Ovary (tissue), 7 donors: ENCODE measurements at regions not wholly inside any gene's neighbourhood (a gene's known extent, or its start where the extent isn't known, plus 50 kb on each side); places are given as distances from the start of the nearest gene placed in this dataset.
A peak's percentile ranks its signal among the peaks of the same experiment; 100 is the strongest.

Experiments
- DNase-seq, 5 donors: peaks; one replicate each; pipeline ENCODE4 v3.0.0-alpha.2; 2019 to 2020
- H3K27ac ChIP-seq, 2 donors: fragments of 200-600 bp; one replicate each; pipeline versions ENCODE4 v1.5.1 to v1.8.0; 2019 to 2022
- H3K27me3 ChIP-seq: fragments of 200-600 bp; one replicate; pipeline ENCODE4 v1.8.0; 2022
- H3K36me3 ChIP-seq: fragments of 200-600 bp; sonication (generic); one replicate; pipeline ENCODE4 v1.5.1; 2019
- H3K4me1 ChIP-seq: one replicate; pipeline ENCODE4 v1.8.1; 2013; ENCODE audit warnings: mild to moderate bottlenecking, moderate library complexity; ENCODE audit not compliant: insufficient read depth
- H3K4me3 ChIP-seq: fragments of 200-600 bp; sonication (generic); one replicate; pipeline ENCODE4 v1.5.1; 2017
- H3K9me3 ChIP-seq, 2 donors: fragments of 200-600 bp in 1 of 2; sonication (generic) in 1 of 2; one replicate each; pipeline versions ENCODE4 v1.5.1 to v1.8.1; 2013 to 2019; ENCODE audit warnings: mild to moderate bottlenecking in 1 of 2, moderate library complexity in 1 of 2
- EP300 ChIP-seq: sonication (generic); formaldehyde crosslinking; IDR thresholded peaks from one replicate; pipeline ENCODE4 v1.6.1; 2017; ENCODE audit warnings: antibody characterized with exemption
- POLR2A ChIP-seq: fragments of 450-650 bp; IDR thresholded peaks from one replicate; pipeline ENCODE4 v1.6.1; 2017; ENCODE audit warnings: antibody characterized with exemption, mild to moderate bottlenecking, moderate library complexity
- WGBS, 3 donors: extraction: QIAGEN DNeasy Blood & Tissue Kit in 1 of 3; methylation state at CpG; one replicate each; pipeline versions ENCODE4 v1.1.5 to v1.1.7; 2013 to 2017; 5-methylcytosine and 5-hydroxymethylcytosine counted together
- intact Hi-C, 4 donors: fragments of 100-400 bp; cut with DNase I; formaldehyde crosslinking; loops; one replicate each; pipeline versions ENCODE4 v1.11.0 to v1.15.1; 2022 to 2023
- TF ChIP-seq, protein P1 (sequence below), 3 donors: fragments of 450-650 bp in 2 of 3; fragments of 200-600 bp in 1 of 3; IDR thresholded peaks; one replicate each; pipeline versions ENCODE4 v1.5.1 to v1.8.0; 2016 to 2022; ENCODE audit warnings: antibody characterized with exemption in 3 of 3, mild to moderate bottlenecking in 1 of 3
- donor health status: DM: no; HTN: no; CAD: no; lungs with moderate emphysema.
- donor health status: DM: no; HTN: no; CAD: no.
- donor health status: Bipolar disorder and iron deficiency.
- donor health status: DM: no; HTN: no; CAD: no.
- donor health status: DM: yes; HTN: yes; CAD: no.

DNA sequence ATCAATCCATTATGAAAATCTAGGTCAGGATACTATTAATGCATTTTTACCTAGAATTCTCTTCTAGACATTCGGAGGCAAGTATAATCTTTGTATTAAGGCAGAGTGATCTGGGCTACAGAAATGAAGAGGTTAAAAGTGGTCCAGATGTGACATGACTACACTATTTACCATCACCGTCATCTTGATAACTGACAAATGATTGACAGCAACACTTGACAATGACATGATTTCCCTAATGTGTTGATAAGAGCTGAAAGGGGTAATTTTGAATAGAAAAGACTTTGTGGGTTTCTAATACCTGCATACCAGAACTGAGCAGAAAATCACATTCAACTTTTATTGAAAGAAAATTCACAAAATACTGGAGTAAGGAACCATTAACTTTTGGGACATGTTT is 718.9 kb upstream of the MAP3K7 start:
- 89 to 92% (median 91%) methylated on average over 2 of the region's 2 CpGs for WGBS, 3 donors
- DNase-seq = no peak
- Histone ChIP-seq H3K4me1 (no peaks in the 10 kb centered on the region), H3K4me3 (no peak overlapping the region), H3K36me3 (no peaks in the 10 kb centered on the region), H3K9me3 (no peaks in the 10 kb centered on the region), H3K27ac (no peak overlapping the region), H3K27me3 (no peaks in the 10 kb centered on the region)
- intact Hi-C loops = loop anchor here in 1 of 4 donors (2.0 kb wide), 1 partner anchor 37 kb away; no protein-coding TSS in a partner anchor
- TF ChIP-seq EP300 (no peak), POLR2A (no peak)
- TF ChIP-seq, protein P1, sequence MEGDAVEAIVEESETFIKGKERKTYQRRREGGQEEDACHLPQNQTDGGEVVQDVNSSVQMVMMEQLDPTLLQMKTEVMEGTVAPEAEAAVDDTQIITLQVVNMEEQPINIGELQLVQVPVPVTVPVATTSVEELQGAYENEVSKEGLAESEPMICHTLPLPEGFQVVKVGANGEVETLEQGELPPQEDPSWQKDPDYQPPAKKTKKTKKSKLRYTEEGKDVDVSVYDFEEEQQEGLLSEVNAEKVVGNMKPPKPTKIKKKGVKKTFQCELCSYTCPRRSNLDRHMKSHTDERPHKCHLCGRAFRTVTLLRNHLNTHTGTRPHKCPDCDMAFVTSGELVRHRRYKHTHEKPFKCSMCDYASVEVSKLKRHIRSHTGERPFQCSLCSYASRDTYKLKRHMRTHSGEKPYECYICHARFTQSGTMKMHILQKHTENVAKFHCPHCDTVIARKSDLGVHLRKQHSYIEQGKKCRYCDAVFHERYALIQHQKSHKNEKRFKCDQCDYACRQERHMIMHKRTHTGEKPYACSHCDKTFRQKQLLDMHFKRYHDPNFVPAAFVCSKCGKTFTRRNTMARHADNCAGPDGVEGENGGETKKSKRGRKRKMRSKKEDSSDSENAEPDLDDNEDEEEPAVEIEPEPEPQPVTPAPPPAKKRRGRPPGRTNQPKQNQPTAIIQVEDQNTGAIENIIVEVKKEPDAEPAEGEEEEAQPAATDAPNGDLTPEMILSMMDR (IDR thresholded peaks at IDR 0.05) = no peak

DNA sequence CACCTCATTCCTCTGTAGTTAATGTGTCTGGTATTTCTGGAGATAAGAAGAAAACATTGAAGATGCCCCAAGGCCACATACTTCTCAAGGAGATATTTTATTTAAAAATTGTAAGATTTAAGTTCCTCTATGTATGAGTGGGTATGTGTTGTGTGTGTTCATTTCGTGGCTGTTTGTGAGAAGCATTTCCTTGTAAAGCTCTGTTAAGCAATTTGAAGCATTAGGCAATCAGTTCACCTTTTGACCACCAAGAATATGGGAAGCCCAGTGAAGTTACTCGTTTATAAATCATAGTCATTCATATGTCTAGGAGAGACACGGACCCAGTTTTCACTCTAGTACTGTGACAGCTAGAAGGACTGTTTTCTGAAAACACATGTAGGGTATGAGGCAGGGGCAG is 717.6 kb upstream of the MAP3K7 start:
- 12 to 34% (median 13%) methylated on average over 3 of the region's 3 CpGs for WGBS, 3 donors
- Histone ChIP-seq H3K27me3 (no peaks in the 10 kb centered on the region), H3K9me3 (no peaks in the 10 kb centered on the region), H3K27ac (no peak overlapping the region), H3K4me1 (peaks cover 3% of the 10 kb centered on the region), H3K36me3 (no peaks in the 10 kb centered on the region), H3K4me3 (no peak overlapping the region)
- DNase-seq = no peak
- intact Hi-C loops = loop anchor here in 1 of 4 donors (2.0 kb wide), 1 partner anchor 36 kb away; no protein-coding TSS in a partner anchor
- TF ChIP-seq POLR2A = no peak
- TF ChIP-seq, protein P1 (IDR thresholded peaks at IDR 0.05) = no peak
- no peak for TF ChIP-seq EP300

DNA sequence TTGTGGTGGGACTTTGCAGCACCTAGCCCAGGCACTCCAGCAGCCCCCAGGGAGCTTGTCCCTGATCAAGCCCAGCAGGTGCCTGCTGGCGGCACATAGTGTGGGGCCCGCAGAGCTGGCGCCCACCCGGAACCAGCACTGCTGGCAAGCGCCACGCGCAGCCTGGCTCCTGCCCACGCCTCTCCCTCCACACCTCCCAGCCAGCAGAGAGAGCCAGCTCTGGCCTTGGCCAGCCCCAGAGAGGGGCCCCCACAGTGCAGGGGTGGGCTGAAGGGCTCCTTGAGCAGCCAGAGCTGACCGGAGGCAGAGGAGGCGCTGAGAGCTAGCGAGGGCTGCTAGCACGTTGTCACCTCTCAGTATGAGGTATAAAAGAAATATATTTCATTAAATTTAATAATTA is 716.5 kb upstream of the MAP3K7 start:
- 95 to 98% (median 96%) methylated on average over 12 of the region's 12 CpGs for WGBS, 3 donors
- intact Hi-C loops = no loop called here
- no peak for TF ChIP-seq EP300
- TF ChIP-seq POLR2A = no peak
- TF ChIP-seq, protein P1 (IDR thresholded peaks at IDR 0.05) = no peak
- Histone ChIP-seq H3K27ac (no peak overlapping the region), H3K4me3 (no peak overlapping the region), H3K36me3 (no peaks in the 10 kb centered on the region), H3K4me1 (peaks cover 5% of the 10 kb centered on the region), H3K27me3 (no peaks in the 10 kb centered on the region), H3K9me3 (no peaks in the 10 kb centered on the region)
- no peak for DNase-seq

DNA sequence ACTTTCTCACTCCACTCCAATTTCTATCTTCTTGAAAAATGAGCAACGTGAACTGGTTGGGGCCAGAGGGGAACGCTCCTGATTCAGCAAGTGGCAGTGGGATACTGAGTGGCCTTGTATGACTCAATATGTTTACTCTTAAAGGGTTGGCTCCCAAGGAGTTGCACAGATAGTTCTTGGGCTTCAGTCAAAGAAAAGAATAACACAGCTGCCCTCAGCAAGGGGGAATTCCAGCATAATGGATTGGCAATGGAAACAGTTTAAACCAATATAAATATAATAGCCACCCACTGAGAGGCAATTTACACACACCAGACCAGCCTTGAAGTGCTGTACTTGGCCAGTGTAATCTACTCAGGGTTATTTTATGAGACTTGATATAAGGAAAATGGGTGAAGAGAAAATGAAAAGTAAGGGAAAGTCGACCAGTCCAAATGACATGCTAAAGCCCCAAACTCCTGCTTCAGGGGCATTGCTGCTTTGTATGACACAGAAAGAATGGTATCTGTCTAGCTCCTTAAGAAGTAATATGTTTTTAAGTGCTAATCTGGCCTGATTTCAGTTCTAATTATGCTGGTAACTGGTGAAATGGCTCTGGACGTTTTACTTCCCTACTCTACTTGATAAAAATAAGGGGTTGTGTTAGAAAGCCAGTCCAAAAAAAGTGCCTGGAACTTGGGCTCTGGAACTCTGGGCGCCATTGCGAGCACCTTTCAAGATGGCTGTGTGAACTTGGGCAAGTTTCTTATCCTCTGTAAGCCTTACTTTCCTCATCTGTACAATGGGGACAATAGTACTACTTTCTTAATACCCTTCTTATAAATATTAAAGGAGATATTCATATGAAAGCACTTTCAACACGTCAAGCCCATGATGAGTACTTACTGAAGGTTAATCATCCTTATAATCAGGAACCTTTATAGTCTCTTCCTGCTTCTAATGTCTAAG is 712.9 kb upstream of the MAP3K7 start:
- TF ChIP-seq POLR2A (no peak), EP300 (no peak)
- TF ChIP-seq, protein P1 (IDR thresholded peaks at IDR 0.05) = no peak
- Histone ChIP-seq H3K4me3 (no peak overlapping the region), H3K27me3 (no peaks in the 10 kb centered on the region), H3K36me3 (no peaks in the 10 kb centered on the region), H3K27ac (peak overlapping the region in 1 of 2 donors; percentile 1), H3K9me3 (no peaks in the 10 kb centered on the region), H3K4me1 (peaks cover 5% of the 10 kb centered on the region)
- WGBS, 3 donors = 44 to 49% (median 44%) methylated on average over 7 of the region's 7 CpGs
- intact Hi-C loops = no loop called here
- DNase-seq = peak; percentile 25 to 53 (median 40)
